Lower lobe of right lung (tissue), 2 donors: ENCODE measurements at regions not wholly inside any gene's neighbourhood (a gene's known extent, or its start where the extent isn't known, plus 50 kb on each side); places are given as distances from the start of the nearest gene placed in this dataset.

Source experiments
- ATAC-seq, 2 donors: fragments of 200-7000 bp; cut with Tn5 transposase; one replicate each; pipeline ENCODE4 v1.9.1; 2020 to 2022; ENCODE audit warnings: mild to moderate bottlenecking in 2 of 2, moderate library complexity in 2 of 2
- DNase-seq: peaks from one replicate; pipeline ENCODE4 v3.0.0-alpha.2; 2020
- H3K27ac ChIP-seq: fragments of 200-600 bp; one replicate; pipeline ENCODE4 v1.8.0; 2022
- H3K27me3 ChIP-seq: fragments of 200-600 bp; one replicate; pipeline ENCODE4 v1.8.0; 2022; ENCODE audit warnings: low read depth
- H3K36me3 ChIP-seq: fragments of 200-600 bp; one replicate; pipeline ENCODE4 v1.8.0; 2022; ENCODE audit warnings: mild to moderate bottlenecking
- H3K4me1 ChIP-seq: fragments of 200-600 bp; one replicate; pipeline ENCODE4 v1.8.0; 2022
- H3K4me3 ChIP-seq: fragments of 200-600 bp; one replicate; pipeline ENCODE4 v1.8.0; 2022; ENCODE audit warnings: mild to moderate bottlenecking
- H3K9me3 ChIP-seq: fragments of 200-600 bp; one replicate; pipeline ENCODE4 v1.8.0; 2022
- CTCF ChIP-seq: fragments of 200-600 bp; IDR thresholded peaks from one replicate; pipeline ENCODE4 v1.8.0; 2022; ENCODE audit warnings: antibody characterized with exemption, mild to moderate bottlenecking
- intact Hi-C: fragments of 100-400 bp; cut with DNase I; formaldehyde crosslinking; loops from one replicate; pipeline ENCODE4 v1.11.0; 2022
- donor health status: DM: no; HTN: yes; CAD: no; lungs with severe emphysema.

GRCh38 chr2:193527146-193527545, 1332.4 kb upstream of the TMEFF2 start:
- Histone ChIP-seq H3K27me3 (no peaks in the 10 kb centered on the region), H3K27ac (no peak overlapping the region), H3K9me3 (no peaks in the 10 kb centered on the region), H3K4me1 (no peaks in the 10 kb centered on the region), H3K36me3 (no peaks in the 10 kb centered on the region), H3K4me3 (no peak overlapping the region)
- no peak for ATAC-seq
- intact Hi-C loops, result no loop called here
- DNase-seq, result no peak
- TF ChIP-seq CTCF, result no peak

- Histone ChIP-seq H3K4me3 (no peak overlapping the region), H3K36me3 (no peaks in the 10 kb centered on the region), H3K4me1 (no peaks in the 10 kb centered on the region), H3K9me3 (no peaks in the 10 kb centered on the region), H3K27me3 (no peaks in the 10 kb centered on the region), H3K27ac (no peak overlapping the region)
- ATAC-seq (no peak), DNase-seq (no peak)
- intact Hi-C loops, result no loop called here
- no peak for TF ChIP-seq CTCF
Measured at GRCh38 chr2:193523662-193524061, 1328.9 kb upstream of the TMEFF2 start.

- no peaks in the 10 kb centered on the region for H3K27me3 ChIP-seq
- ATAC-seq (no peak), DNase-seq (no peak)
- intact Hi-C loops, result no loop called here
- no peak overlapping the region for H3K27ac ChIP-seq
- no peaks in the 10 kb centered on the region for H3K9me3 ChIP-seq
- no peak for TF ChIP-seq CTCF
- no peaks in the 10 kb centered on the region for H3K36me3 ChIP-seq
- no peak overlapping the region for H3K4me3 ChIP-seq
- no peaks in the 10 kb centered on the region for H3K4me1 ChIP-seq
Measured at GRCh38 chr2:193521523-193521922, 1326.8 kb upstream of the TMEFF2 start.

GRCh38 chr2:193520709-193521458, 1326.2 kb upstream of the TMEFF2 start:
- H3K4me3 ChIP-seq, result no peak overlapping the region
- H3K27me3 ChIP-seq, result no peaks in the 10 kb centered on the region
- H3K4me1 ChIP-seq, result no peaks in the 10 kb centered on the region
- TF ChIP-seq CTCF, result no peak
- no peaks in the 10 kb centered on the region for H3K9me3 ChIP-seq
- ATAC-seq, result no peak
- intact Hi-C loops, result no loop called here
- no peak for DNase-seq
- H3K36me3 ChIP-seq, result no peaks in the 10 kb centered on the region
- H3K27ac ChIP-seq, result no peak overlapping the region

- intact Hi-C loops, result no loop called here
- Histone ChIP-seq H3K27ac (no peak overlapping the region), H3K4me1 (no peaks in the 10 kb centered on the region), H3K36me3 (no peaks in the 10 kb centered on the region), H3K4me3 (no peak overlapping the region), H3K27me3 (no peaks in the 10 kb centered on the region), H3K9me3 (no peaks in the 10 kb centered on the region)
- TF ChIP-seq CTCF, result no peak
- DNase-seq (no peak), ATAC-seq (no peak)
Measured at GRCh38 chr2:193518041-193518817, 1323.5 kb upstream of the TMEFF2 start.
